ENCODE measurements at regions not wholly inside any gene's neighbourhood (a gene's known extent, or its start where the extent isn't known, plus 50 kb on each side); places are given as distances from the start of the nearest gene placed in this dataset.

GRCh38 chr4:104418286-104418685, 76.4 kb downstream of the CXXC4 start:
- H3K4me3 ChIP-seq (ENCODE audit: low read depth, low read length): no peak overlapping the region
- TF ChIP-seq CTCF (IDR thresholded peaks at IDR 0.05; ENCODE audit: low read depth, low read length): no peak

- no peak overlapping the region for H3K4me3 ChIP-seq (ENCODE audit: low read depth, low read length)
- TF ChIP-seq CTCF (IDR thresholded peaks at IDR 0.05; ENCODE audit: low read depth, low read length): no peak
These were observed 77.3 kb downstream of the CXXC4 start for GRCh38 chr4:104417357-104417882.

- no peak overlapping the region for H3K4me3 ChIP-seq (ENCODE audit: low read depth, low read length)
- no peak for TF ChIP-seq CTCF (IDR thresholded peaks at IDR 0.05; ENCODE audit: low read depth, low read length)
These were observed 77.9 kb downstream of the CXXC4 start for GRCh38 chr4:104416725-104417356.

- H3K4me3 ChIP-seq (ENCODE audit: low read depth, low read length): no peak overlapping the region
- TF ChIP-seq CTCF (IDR thresholded peaks at IDR 0.05; ENCODE audit: low read depth, low read length): no peak
These were observed 81.2 kb downstream of the CXXC4 start for GRCh38 chr4:104413487-104413886.

- no peak for TF ChIP-seq CTCF (IDR thresholded peaks at IDR 0.05; ENCODE audit: low read depth, low read length)
- H3K4me3 ChIP-seq (ENCODE audit: low read depth, low read length): no peak overlapping the region
These were observed 82.3 kb downstream of the CXXC4 start for GRCh38 chr4:104412344-104412743.

- no peak overlapping the region for H3K4me3 ChIP-seq (ENCODE audit: low read depth, low read length)
- no peak for TF ChIP-seq CTCF (IDR thresholded peaks at IDR 0.05; ENCODE audit: low read depth, low read length)
These were observed 83.2 kb downstream of the CXXC4 start for GRCh38 chr4:104411502-104411901.

- TF ChIP-seq CTCF (IDR thresholded peaks at IDR 0.05; ENCODE audit: low read depth, low read length): no peak
These were observed 85.8 kb downstream of the CXXC4 start for GRCh38 chr4:104408878-104409277.

More at GRCh38 chr4:104408878-104409277, 85.8 kb downstream of the CXXC4 start:
- H3K4me3 ChIP-seq (ENCODE audit: low read depth, low read length): no peak overlapping the region

Data from WI38 (cell line).